DMS153 treated with DMSO at 0.1 percent for 48 hours (cell line): ENCODE measurements at regions not wholly inside any gene's neighbourhood (a gene's known extent, or its start where the extent isn't known, plus 50 kb on each side); places are given as distances from the start of the nearest gene placed in this dataset.
"Not testable (repeated sequence)": the region's sequence is repeated elsewhere in the genome, so short reads cannot be mapped to it uniquely, and the experiment has no call there.

Experiments used
- DNase-seq: peaks from one replicate; lab custom pipeline; 2025; ENCODE audit not compliant: unreplicated experiment; lab: John Stamatoyannopoulos, UW

DNA sequence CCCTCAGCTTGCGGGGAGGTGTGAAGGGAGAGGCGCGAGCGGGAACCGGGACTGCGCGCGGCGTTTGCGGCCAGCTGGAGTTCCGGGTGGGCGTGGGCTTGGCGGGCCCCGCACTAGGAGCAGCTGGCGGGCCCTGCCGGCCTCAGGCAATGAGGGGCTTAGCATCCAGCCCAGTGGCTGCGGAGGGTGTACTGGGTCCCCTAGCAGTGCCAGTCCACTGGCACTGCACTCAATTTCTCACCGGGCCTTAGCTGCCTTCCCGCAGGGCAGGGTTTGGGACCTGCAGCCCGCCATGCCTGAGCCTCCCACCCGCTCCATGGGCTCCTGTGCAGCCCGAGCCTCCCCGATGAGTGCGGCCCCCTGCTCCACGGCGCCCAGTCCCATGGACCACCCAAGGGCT is 163.5 kb upstream of the PTCH1 start:
- not testable (repeated sequence) for DNase-seq

DNA sequence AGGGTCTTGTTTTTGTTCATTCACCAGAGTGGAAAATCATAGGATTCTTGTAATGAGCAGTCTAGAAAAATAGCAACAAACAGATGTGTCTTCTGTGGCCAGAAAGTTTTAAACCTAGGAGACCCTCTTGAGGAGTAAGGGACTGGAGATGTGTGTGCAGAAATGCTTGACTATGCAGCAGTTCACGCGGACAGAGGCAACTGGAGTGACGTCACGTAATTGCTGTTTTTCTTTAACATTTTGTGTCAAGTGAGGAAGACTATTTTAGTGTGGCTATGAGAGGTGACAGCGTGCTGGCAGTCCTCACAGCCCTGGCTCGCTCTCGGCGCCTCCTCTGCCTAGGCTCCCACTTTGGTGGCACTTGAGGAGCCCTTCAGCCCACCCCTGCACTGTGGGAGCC is 163.1 kb upstream of the PTCH1 start:
- no peak for DNase-seq

DNA sequence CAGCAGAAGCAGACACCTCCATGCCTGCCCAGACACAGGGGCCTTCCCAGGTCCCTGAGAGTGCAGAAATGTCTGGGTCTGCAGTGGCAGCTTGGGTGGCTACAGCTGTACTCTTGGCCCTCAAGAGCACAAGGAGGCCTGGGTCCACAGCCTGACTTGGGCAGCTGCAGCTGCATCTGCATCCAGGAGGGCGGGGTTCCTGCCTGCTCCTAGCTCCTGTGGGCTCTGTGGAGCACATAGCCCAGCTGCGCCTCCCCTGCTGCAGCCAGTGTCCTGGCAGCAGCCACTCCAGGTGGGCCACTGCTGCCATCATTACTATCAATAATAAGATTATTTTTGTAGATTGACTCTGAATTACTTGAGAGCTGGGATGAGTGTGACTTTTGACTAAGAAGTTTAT is 162.0 kb upstream of the PTCH1 start:
- DNase-seq, result no peak

DNA sequence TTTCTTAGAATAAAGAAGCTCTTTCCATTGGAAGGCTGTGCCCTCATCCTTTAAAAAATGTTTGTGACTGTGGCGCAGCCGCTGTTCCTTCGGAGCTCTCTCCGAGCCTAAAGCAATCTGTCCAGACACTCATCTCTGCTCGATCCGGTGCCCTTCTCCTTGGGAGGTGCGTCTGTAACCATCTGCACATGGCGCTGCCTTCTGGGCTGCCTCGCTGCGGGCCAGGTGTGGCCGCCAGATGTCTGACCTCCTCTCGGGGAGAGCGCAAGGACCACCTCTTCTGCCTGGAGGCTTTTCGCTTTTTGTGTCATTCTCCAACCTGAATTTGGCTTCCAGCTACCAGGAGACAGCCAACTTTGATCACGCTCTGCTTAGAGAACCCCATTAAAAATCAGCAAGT is 153.4 kb upstream of the PTCH1 start:
- no peak for DNase-seq

DNA sequence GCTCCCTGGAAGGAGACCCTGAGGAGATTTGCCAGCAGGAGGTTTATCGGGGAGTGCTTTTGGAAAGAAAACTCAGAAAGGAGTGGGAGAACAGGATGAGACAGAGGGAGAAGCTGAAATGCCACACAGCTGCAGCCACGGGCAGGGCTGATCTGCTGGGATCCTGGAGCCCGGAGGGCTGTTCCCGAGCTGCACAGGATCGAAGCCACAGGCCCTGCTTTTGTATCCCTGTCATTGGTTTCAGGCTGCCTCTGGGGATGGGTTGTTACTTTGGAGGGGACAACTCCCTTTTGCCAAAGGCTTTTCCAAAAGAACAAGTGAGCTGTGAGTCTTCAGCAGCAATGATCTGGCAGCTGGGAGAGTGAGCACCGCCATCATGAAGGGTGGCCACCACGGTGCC is 152.5 kb upstream of the PTCH1 start:
- DNase-seq, result no peak

DNA sequence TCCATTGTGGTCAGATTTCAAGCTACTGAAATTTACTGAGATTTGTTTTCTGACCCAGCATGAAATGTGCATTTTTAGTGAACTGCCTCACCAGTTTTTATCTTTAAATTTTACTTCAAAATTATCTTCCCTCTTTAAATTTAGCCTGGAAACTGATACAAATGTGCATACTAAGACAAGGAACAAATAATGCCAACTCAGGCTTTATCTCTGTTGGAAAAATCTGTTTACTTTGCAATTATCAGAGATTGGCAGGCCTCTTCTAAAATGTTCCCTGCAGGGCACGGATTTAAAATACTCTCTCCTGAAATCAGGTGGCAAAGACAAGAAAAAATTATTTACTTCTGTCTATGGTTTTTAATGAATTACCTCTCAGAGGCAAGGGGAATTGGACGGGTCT is 151.0 kb upstream of the PTCH1 start:
- DNase-seq, result peak; percentile 22

DNA sequence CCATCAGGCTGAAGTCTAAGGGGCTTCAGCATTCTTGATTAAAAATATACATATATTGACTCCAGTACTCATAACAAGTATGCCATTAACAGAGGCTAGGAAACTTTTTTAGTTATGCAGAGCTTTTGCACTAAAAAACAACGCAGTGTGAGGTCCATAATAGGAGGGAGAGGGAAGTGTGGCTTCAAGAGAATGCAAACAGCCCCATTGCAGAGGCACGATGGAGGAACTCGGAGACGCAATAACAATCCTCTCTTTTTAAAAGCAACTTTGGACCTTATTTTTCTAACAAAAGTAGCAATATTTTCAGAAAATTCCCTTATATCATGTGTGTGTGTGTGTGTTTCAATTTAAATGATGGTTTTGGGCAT is 150.0 kb upstream of the PTCH1 start:
- no peak for DNase-seq

DNA sequence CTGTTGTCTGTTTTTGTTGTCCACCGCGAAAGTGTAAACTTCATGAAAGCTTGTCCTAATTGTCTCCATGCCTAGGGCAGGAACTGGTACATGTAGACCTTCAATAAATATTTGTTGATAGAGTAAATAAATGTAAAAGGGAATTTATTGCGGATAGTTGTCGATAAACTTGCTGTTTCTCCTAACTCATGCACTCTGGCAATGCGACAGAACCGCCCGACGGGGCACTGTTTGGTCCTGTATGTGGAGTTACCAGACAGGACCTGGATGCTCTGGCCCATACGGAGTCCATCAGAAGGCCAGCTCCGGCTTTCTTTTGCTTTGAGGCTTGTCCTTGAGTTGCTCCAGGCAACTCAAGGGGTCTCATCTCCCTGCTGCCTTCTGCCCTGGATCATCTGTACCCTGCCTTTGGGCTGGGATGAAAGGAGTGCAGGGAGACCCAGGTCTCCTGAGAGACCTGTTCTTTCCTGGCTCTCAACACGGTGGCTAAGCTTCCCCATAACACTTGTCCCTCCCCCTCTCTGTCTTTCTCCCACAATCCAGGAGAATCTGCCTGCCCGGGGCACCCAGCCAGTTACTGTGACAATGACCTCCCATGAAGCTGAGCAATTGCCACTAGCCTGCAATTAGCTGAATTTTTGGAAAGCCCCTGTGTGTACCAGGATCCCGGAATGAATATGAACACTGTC is 149.5 kb upstream of the PTCH1 start:
- no peak for DNase-seq

DNA sequence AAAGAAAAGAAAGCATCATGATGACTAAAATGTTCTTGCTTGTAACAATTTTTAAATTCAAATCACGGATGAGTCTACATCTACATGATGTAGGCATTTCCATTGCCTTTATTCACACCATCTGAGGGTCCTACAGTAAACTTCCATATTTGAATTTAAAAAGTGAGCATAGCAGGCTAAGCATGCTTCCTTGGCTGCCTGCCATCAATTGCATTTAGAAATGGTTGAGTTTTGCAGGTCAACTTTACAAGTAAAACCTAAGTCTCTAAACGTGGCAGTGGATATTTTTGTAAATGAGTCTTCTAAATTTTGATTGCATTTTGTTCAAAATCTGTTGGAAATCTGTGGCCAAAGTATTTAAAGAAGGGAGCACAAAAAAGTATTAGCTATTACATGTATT is 136.5 kb upstream of the PTCH1 start:
- no peak for DNase-seq

DNA sequence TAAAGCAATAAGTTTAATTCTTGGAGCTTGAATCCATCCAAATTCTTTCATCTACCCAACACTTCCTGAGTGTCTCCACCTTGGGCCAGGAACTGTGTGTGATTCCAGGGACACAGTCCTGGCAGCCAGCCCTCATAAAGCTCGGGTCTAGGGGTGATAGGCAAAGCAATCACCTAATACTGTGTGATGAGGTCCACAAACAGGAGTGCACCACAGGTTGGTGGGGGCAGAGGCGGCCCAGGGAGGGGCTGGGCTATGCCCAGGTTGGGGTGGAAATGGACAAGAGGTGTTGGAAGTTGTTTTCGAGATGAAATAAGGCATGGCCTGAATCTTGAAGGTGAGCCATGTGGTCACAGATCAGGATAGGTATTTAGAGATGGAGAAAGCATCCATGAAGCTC is 133.9 kb upstream of the PTCH1 start:
- DNase-seq, result no peak

DNA sequence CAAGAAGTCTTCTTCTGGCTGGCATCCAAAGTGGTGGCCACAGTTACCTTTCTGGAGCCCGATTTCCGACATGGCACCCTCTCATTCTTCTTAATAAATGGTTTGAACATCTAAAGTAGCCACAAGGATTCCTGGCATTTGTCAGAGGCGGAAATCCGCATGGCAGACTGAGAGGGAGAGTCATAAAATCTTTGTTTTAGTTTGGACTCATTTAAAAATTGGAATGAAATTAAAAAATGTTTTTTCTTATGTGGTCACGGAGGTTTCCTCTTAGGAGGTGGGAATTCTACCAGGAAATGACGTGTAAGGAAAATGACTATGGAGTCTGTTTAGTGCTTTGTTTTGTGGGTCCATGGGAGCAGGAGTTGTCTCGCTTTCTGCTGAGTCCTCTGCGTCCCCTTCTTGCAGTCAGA is 133.0 kb upstream of the PTCH1 start:
- DNase-seq, result no peak

DNA sequence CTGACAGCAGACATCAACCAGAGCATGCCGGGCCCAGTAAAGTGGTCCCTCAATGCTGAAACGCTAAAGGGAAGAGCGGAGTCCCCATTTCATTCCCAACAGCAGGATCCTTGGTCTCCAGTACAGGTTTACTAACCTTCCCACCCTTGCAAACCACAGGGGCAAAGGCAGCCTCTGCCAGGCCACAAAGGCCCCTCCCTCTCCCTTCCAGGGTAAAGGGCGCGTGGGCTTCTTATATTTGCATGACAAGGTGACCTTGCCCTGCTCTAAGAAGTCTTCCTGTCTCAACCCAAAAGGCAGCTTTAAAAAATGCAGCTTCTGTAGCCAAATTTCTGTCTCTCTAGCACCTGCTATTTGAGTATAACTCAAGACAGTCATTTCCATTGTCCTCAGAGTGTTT is 131.5 kb upstream of the PTCH1 start:
- DNase-seq, result no peak

DNA sequence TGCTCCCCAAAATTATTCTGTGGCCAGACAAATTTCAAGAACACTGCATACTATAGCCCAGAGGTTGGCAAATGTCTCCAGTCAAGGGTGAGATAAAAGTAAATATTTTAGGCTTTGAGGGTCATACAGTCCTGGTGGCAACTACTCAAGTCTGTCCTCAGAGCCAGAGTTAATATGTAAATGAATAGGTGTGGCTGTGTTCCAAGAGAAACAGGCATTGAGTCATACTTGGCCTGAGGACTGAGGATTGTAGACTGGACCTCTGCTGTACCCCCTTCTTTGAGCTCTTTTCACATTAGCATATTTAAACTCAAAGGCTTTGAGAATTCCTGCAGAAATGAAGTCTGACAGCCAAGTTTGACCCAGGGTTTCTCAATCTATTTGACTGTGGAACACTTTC is 129.2 kb upstream of the PTCH1 start:
- no peak for DNase-seq

DNA sequence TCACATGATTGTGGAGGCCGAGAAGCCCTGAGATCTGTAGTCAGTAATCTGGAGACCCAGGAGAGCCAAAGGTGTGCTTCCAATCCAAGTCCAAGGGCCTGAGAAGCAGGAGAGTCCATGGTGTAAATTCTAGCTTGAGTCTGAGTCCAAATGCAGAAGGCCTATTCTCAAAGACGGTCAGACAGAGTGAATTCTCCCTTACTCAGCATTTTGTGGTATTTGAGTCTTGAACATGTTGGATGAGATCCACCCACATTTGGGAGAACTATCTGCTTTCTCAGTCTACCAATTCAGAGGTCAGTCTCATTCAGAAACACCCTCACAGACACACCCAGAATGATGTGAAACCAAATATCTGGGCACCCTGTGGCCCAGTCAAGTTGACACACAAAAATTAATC is 128.8 kb upstream of the PTCH1 start:
- no peak for DNase-seq

DNA sequence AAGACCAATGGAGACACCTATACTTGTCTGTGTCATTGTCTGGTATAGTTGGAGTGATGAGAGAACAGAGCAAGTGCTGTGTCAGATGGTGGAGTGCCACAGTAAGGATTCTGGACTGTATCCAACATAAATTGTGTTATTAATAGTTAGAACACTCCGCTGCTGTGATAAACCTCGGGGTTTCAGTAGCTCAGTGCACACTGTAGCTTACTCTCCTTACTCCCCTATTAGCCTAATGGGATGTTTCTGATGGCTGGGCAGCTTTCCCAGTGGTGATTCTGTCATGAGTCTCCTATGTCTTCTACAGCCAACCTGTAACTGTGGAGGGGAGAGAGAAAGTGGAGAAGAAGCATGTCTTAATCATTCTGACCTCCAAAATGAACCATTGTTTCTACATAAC is 127.6 kb upstream of the PTCH1 start:
- DNase-seq, result no peak

DNA sequence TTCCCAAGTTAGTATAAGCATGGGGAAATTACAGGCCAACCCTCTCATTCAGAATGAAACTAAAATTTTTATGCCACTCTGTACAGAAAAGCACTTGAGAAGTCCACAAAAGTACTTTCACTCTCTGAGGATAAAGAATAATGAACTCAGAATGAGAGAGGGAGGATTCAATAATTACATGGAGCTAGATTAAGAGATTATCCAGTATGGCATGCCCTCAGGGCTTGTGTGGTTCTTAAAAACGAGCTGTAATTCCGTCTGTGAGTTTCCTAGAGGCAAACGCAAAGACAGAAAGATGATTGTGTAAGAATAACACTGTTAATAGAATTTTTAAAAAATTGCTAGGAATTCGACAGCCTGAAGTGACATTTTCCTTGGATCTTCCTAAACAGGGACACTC is 126.8 kb upstream of the PTCH1 start:
- no peak for DNase-seq

DNA sequence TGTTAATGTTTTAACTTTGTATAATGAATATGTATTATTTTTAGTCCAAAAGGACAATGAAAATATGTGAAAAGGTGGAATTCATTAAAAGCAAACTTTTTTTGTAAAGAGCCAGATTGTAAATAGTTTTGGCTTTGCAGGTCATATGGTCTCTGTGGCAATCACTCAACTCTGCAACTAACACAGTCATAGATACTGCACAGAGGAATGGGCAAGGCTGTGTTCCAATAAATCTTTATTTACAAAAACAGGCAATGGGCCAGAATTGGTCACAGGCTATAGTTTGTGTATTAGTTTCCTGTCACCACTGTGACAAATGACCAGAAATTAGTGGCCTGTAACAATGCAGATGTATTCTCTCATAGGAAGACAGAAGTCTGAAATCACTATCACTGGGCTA is 125.4 kb upstream of the PTCH1 start:
- DNase-seq, result no peak

DNA sequence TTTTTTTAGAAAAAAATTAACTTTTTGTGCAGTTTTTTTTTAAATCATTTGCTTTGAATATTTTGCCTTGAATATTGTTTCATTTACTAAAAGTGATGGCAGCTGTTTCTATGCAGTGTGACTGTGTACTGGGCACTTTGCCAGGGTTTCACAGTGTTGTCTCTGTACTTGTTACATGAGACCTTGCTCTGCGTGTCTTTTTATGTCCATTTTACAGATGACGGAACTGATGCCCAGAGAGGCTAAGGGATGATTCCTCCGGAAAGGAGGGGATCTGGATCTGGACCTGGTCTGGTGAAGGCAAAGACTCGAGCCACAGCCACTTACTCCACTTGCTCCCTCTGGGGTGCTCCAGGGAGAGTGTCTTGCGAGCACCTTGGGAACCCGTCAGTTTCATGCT is 124.8 kb upstream of the PTCH1 start:
- no peak for DNase-seq

DNA sequence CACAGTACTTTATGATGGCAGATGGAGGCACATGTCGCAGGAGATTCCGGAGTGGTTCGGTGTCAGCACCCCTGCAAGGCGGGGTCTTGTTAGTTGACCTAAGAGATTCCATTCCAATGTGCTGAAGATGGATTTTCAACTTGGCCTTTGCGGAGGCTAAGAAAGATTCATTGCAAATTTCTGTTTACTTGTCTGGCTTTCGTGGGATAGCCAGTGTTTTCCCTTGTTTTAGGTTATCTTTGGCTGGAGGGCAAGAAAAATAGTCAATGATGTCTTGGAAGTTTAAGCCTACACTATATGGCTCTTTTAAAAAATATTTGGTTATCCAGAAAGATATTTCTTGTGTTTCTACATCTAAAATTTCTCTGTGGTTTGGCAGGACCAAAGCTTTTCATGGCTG is 123.6 kb upstream of the PTCH1 start:
- no peak for DNase-seq

DNA sequence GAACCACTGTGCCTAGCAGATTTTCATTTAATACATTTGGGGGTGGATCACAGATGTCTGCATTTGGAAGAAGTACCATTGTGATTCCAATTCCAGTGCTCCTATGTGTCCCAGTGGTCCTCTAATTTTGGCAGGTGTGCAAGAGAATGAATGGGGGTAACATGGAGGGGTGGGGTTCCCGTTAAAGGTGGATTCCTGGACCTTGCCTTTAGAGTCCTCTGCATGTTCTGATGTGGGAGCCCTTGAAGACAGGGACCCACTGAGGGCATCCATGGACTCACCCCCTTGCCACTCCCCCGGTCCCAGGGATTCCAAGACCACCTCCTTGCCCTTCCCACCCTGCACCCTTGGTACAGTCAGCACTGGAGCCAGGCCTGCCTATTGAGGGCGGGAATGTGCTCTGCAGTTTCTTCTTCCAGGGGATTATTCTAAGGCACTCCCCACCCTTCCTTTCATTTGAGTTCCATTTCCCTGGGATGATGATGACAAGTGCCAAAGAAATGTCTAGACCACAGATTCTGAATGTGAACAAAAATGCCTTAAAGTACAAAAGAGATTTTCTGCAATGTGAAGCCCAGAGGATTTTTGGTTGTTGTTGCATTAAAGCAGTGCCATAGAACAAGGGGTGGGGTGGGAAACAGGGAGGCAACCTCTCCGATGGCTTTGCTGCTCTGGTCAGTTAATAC is 119.4 kb upstream of the PTCH1 start:
- DNase-seq, result no peak

DNA sequence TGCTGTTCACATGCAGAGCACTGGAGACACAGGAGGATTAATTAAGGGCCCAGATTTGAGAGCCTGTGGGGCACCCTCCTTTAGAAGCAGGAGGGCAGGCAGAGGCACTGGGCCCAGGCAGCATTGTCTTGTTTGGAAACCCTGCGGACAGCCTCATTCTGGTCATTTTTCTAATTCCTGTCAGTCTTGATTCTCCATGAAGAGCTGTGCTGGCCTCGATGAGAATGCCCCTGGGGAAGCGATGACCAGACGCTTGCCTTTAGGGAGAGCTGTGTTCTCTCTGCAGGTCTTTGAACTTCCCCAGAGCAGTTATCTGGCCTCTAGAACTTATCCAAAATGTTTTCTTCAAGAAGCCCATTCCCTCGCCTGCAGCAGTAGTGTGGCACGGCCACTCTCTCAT is 117.8 kb upstream of the PTCH1 start:
- DNase-seq, result no peak

DNA sequence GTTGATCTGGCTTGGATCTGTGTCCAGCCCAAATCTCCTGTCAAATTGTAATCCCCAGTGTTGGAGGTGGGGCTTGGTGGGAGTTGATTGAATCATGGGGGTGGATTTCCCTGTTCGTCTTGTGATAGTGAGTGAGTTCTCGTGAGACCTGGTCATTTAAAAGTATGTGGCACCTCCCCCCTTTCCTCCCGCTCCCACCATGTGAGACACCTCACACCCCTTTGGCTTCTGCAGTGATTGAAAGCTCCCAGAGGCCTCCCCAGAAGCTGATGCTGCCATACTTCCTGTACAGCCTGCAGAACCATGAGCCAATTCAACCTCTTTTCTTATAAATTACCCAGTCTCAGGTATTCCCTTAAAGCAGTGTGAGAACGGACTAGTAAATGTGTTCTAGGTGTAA is 117.3 kb upstream of the PTCH1 start:
- no peak for DNase-seq

DNA sequence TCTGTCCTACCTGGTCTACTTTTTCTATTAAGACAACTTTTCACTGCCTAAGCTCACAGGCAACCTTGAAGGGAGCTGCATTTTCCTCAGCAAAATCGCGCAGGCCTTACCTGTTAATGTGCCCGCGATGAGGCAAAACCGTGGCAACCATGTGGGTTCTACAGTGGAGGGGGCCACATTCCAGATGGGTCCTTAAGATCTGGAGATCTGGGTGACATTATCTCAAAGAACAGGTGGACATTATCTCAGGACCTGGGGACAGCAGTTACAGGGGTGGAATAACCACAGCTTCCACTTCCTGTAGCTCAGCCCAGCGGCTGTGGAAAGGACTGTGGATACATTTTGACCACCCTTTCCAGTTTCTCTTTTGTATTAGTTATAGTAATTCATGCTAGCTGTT is 112.8 kb upstream of the PTCH1 start:
- no peak for DNase-seq
